ENCODE measurements at regions not wholly inside any gene's neighbourhood (a gene's known extent, or its start where the extent isn't known, plus 50 kb on each side); places are given as distances from the start of the nearest gene placed in this dataset.

- no peaks in the 10 kb centered on the region for H3K9me3 Mint-ChIP-seq
- Histone ChIP-seq H3K27ac (ENCODE audit: low read depth, low read length) (no peak overlapping the region), H3K4me3 (ENCODE audit: low read length) (no peak overlapping the region), H3K36me3 (ENCODE audit: control insufficient read depth, insufficient read depth, low read length) (no peaks in the 10 kb centered on the region), H3K9me3 (ENCODE audit: control insufficient read depth, low read length) (no peaks in the 10 kb centered on the region), H3K27me3 (ENCODE audit: control insufficient read depth, insufficient read depth, low read length, poor library complexity, severe bottlenecking) (no peaks in the 10 kb centered on the region), H3K9ac (ENCODE audit: extremely low read depth, low read length, poor library complexity, severe bottlenecking) (no peak overlapping the region), H3K4me1 (ENCODE audit: control insufficient read depth, insufficient read depth, low read length) (peaks cover 2% of the 10 kb centered on the region)
- H3K4me1 Mint-ChIP-seq, result peaks cover 15% of the 10 kb centered on the region
- DNase-seq, result no peak
- no peaks in the 10 kb centered on the region for H3K27me3 Mint-ChIP-seq (ENCODE audit: insufficient read depth)
- H3K4me3 Mint-ChIP-seq, result no peak overlapping the region
- no peak for TF ChIP-seq CTCF (conservative IDR thresholded peaks at IDR 0.05)
- H3K27ac Mint-ChIP-seq, result no peak overlapping the region
- H3K36me3 Mint-ChIP-seq (ENCODE audit: low read depth), result no peaks in the 10 kb centered on the region
- 83 to 98% methylated on average over 2 to 4 of the region's 4 CpGs for WGBS, 2 experiments (ENCODE audit: insufficient coverage in 1 of 2, insufficient read length in 1 of 2)
These were observed 246.6 kb downstream of the DEPDC1B start for GRCh38 chr5:60453186-60453976.

- H3K4me3 ChIP-seq (ENCODE audit: low read length), result no peak overlapping the region
- H3K9me3 Mint-ChIP-seq, result no peaks in the 10 kb centered on the region
These were observed 251.4 kb downstream of the DEPDC1B start for GRCh38 chr5:60448600-60448999.

GRCh38 chr5:60447488-60447920 lies 252.5 kb downstream of the DEPDC1B start:
- no peaks in the 10 kb centered on the region for H3K36me3 ChIP-seq (ENCODE audit: control insufficient read depth, insufficient read depth, low read length)

More at GRCh38 chr5:60448600-60448999, 251.4 kb downstream of the DEPDC1B start:
- no peak for TF ChIP-seq CTCF (conservative IDR thresholded peaks at IDR 0.05)
- Mint-ChIP-seq H3K27me3 (ENCODE audit: insufficient read depth) (no peaks in the 10 kb centered on the region), H3K27ac (no peak overlapping the region), H3K4me3 (no peak overlapping the region), H3K36me3 (ENCODE audit: low read depth) (no peaks in the 10 kb centered on the region), H3K4me1 (peaks cover 38% of the 10 kb centered on the region)
- Histone ChIP-seq H3K4me1 (ENCODE audit: control insufficient read depth, insufficient read depth, low read length) (peaks cover 2% of the 10 kb centered on the region), H3K9me3 (ENCODE audit: control insufficient read depth, low read length) (no peaks in the 10 kb centered on the region), H3K36me3 (ENCODE audit: control insufficient read depth, insufficient read depth, low read length) (no peaks in the 10 kb centered on the region), H3K27me3 (ENCODE audit: control insufficient read depth, insufficient read depth, low read length, poor library complexity, severe bottlenecking) (no peaks in the 10 kb centered on the region), H3K27ac (ENCODE audit: low read depth, low read length) (no peak overlapping the region), H3K9ac (ENCODE audit: extremely low read depth, low read length, poor library complexity, severe bottlenecking) (no peak overlapping the region)
- 94 to 100% methylated on average over 1 to 2 of the region's 2 CpGs for WGBS, 2 experiments (ENCODE audit: insufficient coverage in 1 of 2, insufficient read length in 1 of 2)
- DNase-seq, result no peak

More at GRCh38 chr5:60447488-60447920, 252.5 kb downstream of the DEPDC1B start:
- Histone ChIP-seq H3K9ac (ENCODE audit: extremely low read depth, low read length, poor library complexity, severe bottlenecking) (no peak overlapping the region), H3K4me1 (ENCODE audit: control insufficient read depth, insufficient read depth, low read length) (peaks cover 2% of the 10 kb centered on the region), H3K27ac (ENCODE audit: low read depth, low read length) (no peak overlapping the region), H3K27me3 (ENCODE audit: control insufficient read depth, insufficient read depth, low read length, poor library complexity, severe bottlenecking) (no peaks in the 10 kb centered on the region), H3K4me3 (ENCODE audit: low read length) (peak overlapping the region; percentile 15), H3K9me3 (ENCODE audit: control insufficient read depth, low read length) (no peaks in the 10 kb centered on the region)
- Mint-ChIP-seq H3K4me3 (no peak overlapping the region), H3K36me3 (ENCODE audit: low read depth) (no peaks in the 10 kb centered on the region), H3K9me3 (no peaks in the 10 kb centered on the region), H3K27me3 (ENCODE audit: insufficient read depth) (no peaks in the 10 kb centered on the region), H3K4me1 (peaks cover 34% of the 10 kb centered on the region), H3K27ac (no peak overlapping the region)
- 79 to 80% methylated on average over 2 to 5 of the region's 5 CpGs for WGBS, 2 experiments (ENCODE audit: insufficient coverage in 1 of 2, insufficient read length in 1 of 2)
- TF ChIP-seq CTCF (conservative IDR thresholded peaks at IDR 0.05), result no peak
- DNase-seq, result no peak
